RCC 7860 (cell line): ENCODE measurements at regions not wholly inside any gene's neighbourhood (a gene's known extent, or its start where the extent isn't known, plus 50 kb on each side); places are given as distances from the start of the nearest gene placed in this dataset.

ENCODE experiments used
- DNase-seq: peaks from one replicate; pipeline ENCODE4 v3.0.0-alpha.2; 2015; ENCODE audit warnings: low spot score
- FAIRE-seq: peaks from 2 replicates; lab custom pipeline; 2012; peaks lifted over from hg19 to GRCh38; lab: Jason Lieb, UNC

- FAIRE-seq (no peak), DNase-seq (no peak)
Observed at GRCh38 chr2:67945056-67945455, 117.7 kb downstream of the C1D start.

- no peak for FAIRE-seq
- DNase-seq, result no peak
Observed at GRCh38 chr2:67945940-67946339, 116.9 kb downstream of the C1D start.

- FAIRE-seq, result no peak
- DNase-seq, result no peak
Observed at GRCh38 chr2:67948057-67948456, 114.7 kb downstream of the C1D start.

- FAIRE-seq (no peak), DNase-seq (no peak)
Observed at GRCh38 chr2:67948506-67948905, 114.3 kb downstream of the C1D start.

GRCh38 chr2:67950018-67950417 is 112.8 kb downstream of the C1D start:
- FAIRE-seq (no peak), DNase-seq (no peak)

GRCh38 chr2:67950919-67951318 is 111.9 kb downstream of the C1D start:
- DNase-seq (no peak), FAIRE-seq (no peak)

GRCh38 chr2:67952066-67952465 is 110.7 kb downstream of the C1D start:
- no peak for DNase-seq
- no peak for FAIRE-seq

- no peak for DNase-seq
- no peak for FAIRE-seq
Observed at GRCh38 chr2:67954093-67954748, 108.6 kb downstream of the C1D start.

- no peak for FAIRE-seq
- no peak for DNase-seq
Observed at GRCh38 chr2:67955748-67956603, 106.8 kb downstream of the C1D start.

- no peak for DNase-seq
- no peak for FAIRE-seq
Observed at GRCh38 chr2:67965246-67965645, 97.6 kb downstream of the C1D start.

GRCh38 chr2:67970071-67970470 is 92.7 kb downstream of the C1D start:
- FAIRE-seq (no peak), DNase-seq (no peak)

GRCh38 chr2:67970542-67970941 is 92.3 kb downstream of the C1D start:
- FAIRE-seq, result no peak
- no peak for DNase-seq

GRCh38 chr2:67974559-67975430 is 88.0 kb downstream of the C1D start:
- DNase-seq (no peak), FAIRE-seq (no peak)

GRCh38 chr2:67977464-67977863 is 85.3 kb downstream of the C1D start:
- FAIRE-seq, result no peak

GRCh38 chr2:67982956-67983355 is 79.8 kb downstream of the C1D start:
- no peak for DNase-seq

More at GRCh38 chr2:67977464-67977863, 85.3 kb downstream of the C1D start:
- DNase-seq, result no peak

GRCh38 chr2:67984600-67984999 is 78.2 kb downstream of the C1D start:
- FAIRE-seq (no peak), DNase-seq (no peak)

More at GRCh38 chr2:67982956-67983355, 79.8 kb downstream of the C1D start:
- FAIRE-seq, result no peak

- no peak for DNase-seq
- FAIRE-seq, result no peak
Observed at GRCh38 chr2:67985586-67985985, 77.2 kb downstream of the C1D start.

- FAIRE-seq (no peak), DNase-seq (no peak)
Observed at GRCh38 chr2:67986258-67986657, 76.5 kb downstream of the C1D start.
